ENCODE measurements at regions not wholly inside any gene's neighbourhood (a gene's known extent, or its start where the extent isn't known, plus 50 kb on each side); places are given as distances from the start of the nearest gene placed in this dataset.
"Not testable (repeated sequence)": the region's sequence is repeated elsewhere in the genome, so short reads cannot be mapped to it uniquely, and the experiment has no call there.

DNA sequence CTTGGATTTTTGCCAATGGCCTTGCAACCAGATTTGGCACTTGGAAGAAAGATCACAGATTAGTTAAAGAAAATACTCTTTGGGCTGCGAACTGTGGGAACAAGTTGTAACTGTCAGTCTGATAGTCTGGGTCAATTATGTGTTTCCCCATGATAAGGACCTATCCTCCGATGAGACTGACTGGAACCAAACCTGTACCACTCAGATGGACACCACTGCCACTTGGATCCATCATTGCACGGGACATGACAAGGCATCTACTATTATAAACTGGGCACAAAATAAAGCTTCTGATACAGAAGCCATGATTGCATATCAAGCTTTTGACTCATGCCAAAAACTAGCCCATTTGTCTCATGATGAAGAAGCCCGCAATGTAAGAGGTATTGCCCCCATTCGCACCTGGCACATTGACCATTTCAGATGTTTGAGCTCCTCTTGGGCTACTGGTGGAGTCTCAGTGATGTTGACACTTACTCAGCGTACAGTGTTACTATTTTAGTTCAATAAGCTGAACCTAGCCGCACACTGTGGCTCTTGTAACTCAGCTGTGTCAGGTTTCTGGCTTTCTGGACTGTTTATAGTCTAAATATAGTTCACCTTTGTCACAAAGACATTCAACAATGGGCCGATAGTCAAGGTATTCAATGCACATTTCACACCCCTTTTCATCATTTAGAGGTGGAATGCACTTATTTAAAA lies 179.8 kb upstream of the RBBP8 start:
- no peaks in the 10 kb centered on the region for H3K9me2 ChIP-seq (ENCODE audit: insufficient read depth, low read length)
- H2AFZ ChIP-seq (ENCODE audit: low read depth, low read length) = no peak overlapping the region
- H3K4me2 ChIP-seq (ENCODE audit: low read length) = no peak overlapping the region
- no peaks in the 10 kb centered on the region for H4K20me1 ChIP-seq (ENCODE audit: insufficient read depth)
- no peaks in the 10 kb centered on the region for H3K27me3 ChIP-seq (ENCODE audit: insufficient read depth, low read depth, low read length)
- H3K9me3 ChIP-seq (ENCODE audit: low read length) = no peaks in the 10 kb centered on the region
- H3K4me3 ChIP-seq (ENCODE audit: low read length) = no peak overlapping the region
- H3K9ac ChIP-seq (ENCODE audit: low read length) = no peak overlapping the region
- no peaks in the 10 kb centered on the region for H3K36me3 ChIP-seq (ENCODE audit: insufficient read depth, low read length)
- H3F3A ChIP-seq (ENCODE audit: insufficient read depth, low read length, poor library complexity, severe bottlenecking) = no peaks in the 10 kb centered on the region
- H3K79me2 ChIP-seq (replicated peaks; ENCODE audit: insufficient read depth, low read length) = no peaks in the 10 kb centered on the region
- TF ChIP-seq TAF1 (IDR thresholded peaks at IDR 0.05; ENCODE audit: low read depth) = no peak
- TF ChIP-seq RAD21 (conservative IDR thresholded peaks at IDR 0.05) = no peak
- TF ChIP-seq MXI1 (conservative IDR thresholded peaks at IDR 0.05; ENCODE audit: poor library complexity, severe bottlenecking) = no peak
- TF ChIP-seq, protein P1, sequence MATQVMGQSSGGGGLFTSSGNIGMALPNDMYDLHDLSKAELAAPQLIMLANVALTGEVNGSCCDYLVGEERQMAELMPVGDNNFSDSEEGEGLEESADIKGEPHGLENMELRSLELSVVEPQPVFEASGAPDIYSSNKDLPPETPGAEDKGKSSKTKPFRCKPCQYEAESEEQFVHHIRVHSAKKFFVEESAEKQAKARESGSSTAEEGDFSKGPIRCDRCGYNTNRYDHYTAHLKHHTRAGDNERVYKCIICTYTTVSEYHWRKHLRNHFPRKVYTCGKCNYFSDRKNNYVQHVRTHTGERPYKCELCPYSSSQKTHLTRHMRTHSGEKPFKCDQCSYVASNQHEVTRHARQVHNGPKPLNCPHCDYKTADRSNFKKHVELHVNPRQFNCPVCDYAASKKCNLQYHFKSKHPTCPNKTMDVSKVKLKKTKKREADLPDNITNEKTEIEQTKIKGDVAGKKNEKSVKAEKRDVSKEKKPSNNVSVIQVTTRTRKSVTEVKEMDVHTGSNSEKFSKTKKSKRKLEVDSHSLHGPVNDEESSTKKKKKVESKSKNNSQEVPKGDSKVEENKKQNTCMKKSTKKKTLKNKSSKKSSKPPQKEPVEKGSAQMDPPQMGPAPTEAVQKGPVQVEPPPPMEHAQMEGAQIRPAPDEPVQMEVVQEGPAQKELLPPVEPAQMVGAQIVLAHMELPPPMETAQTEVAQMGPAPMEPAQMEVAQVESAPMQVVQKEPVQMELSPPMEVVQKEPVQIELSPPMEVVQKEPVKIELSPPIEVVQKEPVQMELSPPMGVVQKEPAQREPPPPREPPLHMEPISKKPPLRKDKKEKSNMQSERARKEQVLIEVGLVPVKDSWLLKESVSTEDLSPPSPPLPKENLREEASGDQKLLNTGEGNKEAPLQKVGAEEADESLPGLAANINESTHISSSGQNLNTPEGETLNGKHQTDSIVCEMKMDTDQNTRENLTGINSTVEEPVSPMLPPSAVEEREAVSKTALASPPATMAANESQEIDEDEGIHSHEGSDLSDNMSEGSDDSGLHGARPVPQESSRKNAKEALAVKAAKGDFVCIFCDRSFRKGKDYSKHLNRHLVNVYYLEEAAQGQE (IDR thresholded peaks at IDR 0.05; ENCODE audit: borderline replicate concordance) = no peak
- no peak for TF ChIP-seq EP300 (conservative IDR thresholded peaks at IDR 0.05; ENCODE audit: poor library complexity, severe bottlenecking)
- TF ChIP-seq, protein P2, sequence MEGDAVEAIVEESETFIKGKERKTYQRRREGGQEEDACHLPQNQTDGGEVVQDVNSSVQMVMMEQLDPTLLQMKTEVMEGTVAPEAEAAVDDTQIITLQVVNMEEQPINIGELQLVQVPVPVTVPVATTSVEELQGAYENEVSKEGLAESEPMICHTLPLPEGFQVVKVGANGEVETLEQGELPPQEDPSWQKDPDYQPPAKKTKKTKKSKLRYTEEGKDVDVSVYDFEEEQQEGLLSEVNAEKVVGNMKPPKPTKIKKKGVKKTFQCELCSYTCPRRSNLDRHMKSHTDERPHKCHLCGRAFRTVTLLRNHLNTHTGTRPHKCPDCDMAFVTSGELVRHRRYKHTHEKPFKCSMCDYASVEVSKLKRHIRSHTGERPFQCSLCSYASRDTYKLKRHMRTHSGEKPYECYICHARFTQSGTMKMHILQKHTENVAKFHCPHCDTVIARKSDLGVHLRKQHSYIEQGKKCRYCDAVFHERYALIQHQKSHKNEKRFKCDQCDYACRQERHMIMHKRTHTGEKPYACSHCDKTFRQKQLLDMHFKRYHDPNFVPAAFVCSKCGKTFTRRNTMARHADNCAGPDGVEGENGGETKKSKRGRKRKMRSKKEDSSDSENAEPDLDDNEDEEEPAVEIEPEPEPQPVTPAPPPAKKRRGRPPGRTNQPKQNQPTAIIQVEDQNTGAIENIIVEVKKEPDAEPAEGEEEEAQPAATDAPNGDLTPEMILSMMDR (IDR thresholded peaks at IDR 0.05; ENCODE audit: poor library complexity, severe bottlenecking) = no peak
- H3K27ac ChIP-seq (ENCODE audit: low read length) = no peak overlapping the region

DNA sequence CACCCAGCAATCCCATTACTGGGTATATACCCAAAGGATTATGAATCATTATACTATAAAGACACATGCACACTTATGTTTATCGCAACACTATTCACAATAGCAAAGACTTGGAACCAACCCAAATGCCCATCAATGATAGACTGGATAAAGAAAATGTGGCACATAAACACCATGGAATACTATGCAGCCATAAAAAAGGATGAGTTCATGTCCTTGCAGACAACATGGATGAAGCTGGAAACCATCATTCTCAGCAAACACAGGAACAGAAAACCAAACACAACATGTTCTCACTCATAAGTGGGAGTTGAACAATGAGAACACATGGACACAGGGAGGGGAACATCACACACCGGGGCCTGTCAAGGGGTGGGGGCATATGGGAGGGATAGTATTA lies 169.1 kb upstream of the RBBP8 start:
- not testable (repeated sequence) for H4K20me1 ChIP-seq (ENCODE audit: insufficient read depth); H3K79me2 ChIP-seq (replicated peaks; ENCODE audit: insufficient read depth, low read length); H3K9ac ChIP-seq (ENCODE audit: low read length); H3K9me3 ChIP-seq (ENCODE audit: low read length); H3K4me2 ChIP-seq (ENCODE audit: low read length); H3K4me3 ChIP-seq (ENCODE audit: low read length); H3K27ac ChIP-seq (ENCODE audit: low read length); H3F3A ChIP-seq (ENCODE audit: insufficient read depth, low read length, poor library complexity, severe bottlenecking); H3K9me2 ChIP-seq (ENCODE audit: insufficient read depth, low read length); H3K27me3 ChIP-seq (ENCODE audit: insufficient read depth, low read depth, low read length); H2AFZ ChIP-seq (ENCODE audit: low read depth, low read length); H3K36me3 ChIP-seq (ENCODE audit: insufficient read depth, low read length)

DNA sequence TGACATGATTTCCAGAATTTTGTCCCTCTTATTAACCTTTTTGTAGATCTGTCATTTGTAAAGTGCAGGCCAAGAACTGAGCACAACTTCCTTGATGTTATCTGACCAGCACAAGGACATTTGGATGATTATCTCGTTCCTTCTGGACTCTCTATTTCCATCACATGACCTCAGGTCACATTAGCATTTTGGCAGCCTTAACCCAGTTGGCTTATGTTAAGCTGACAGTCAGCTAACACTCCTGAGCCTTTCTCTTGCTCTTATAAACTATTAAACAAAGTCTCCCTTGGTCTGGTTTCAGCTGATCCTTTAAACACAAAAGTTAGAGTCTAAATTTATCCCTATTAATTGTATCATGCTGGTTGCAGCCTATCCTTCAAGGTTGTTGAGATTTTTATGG lies 167.2 kb upstream of the RBBP8 start:
- Histone ChIP-seq H3K4me2 (ENCODE audit: low read length) (no peak overlapping the region), H3K27me3 (ENCODE audit: insufficient read depth, low read depth, low read length) (no peaks in the 10 kb centered on the region), H3K9me3 (ENCODE audit: low read length) (no peaks in the 10 kb centered on the region), H4K20me1 (ENCODE audit: insufficient read depth) (no peaks in the 10 kb centered on the region), H3K27ac (ENCODE audit: low read length) (no peak overlapping the region), H3K9me2 (ENCODE audit: insufficient read depth, low read length) (no peaks in the 10 kb centered on the region), H3K9ac (ENCODE audit: low read length) (no peak overlapping the region), H2AFZ (ENCODE audit: low read depth, low read length) (no peak overlapping the region), H3K4me3 (ENCODE audit: low read length) (no peak overlapping the region), H3K79me2 (replicated peaks; ENCODE audit: insufficient read depth, low read length) (no peaks in the 10 kb centered on the region), H3K36me3 (ENCODE audit: insufficient read depth, low read length) (no peaks in the 10 kb centered on the region), H3F3A (ENCODE audit: insufficient read depth, low read length, poor library complexity, severe bottlenecking) (no peaks in the 10 kb centered on the region)
- no peak for TF ChIP-seq SMC3 (conservative IDR thresholded peaks at IDR 0.05; ENCODE audit: poor library complexity)
- TF ChIP-seq EZH2 (IDR thresholded peaks at IDR 0.05; ENCODE audit: borderline replicate concordance, insufficient read depth, low read length, poor library complexity, severe bottlenecking) = no peak
- no peak for TF ChIP-seq MXI1 (conservative IDR thresholded peaks at IDR 0.05; ENCODE audit: poor library complexity, severe bottlenecking)
- no peak for TF ChIP-seq RAD21 (conservative IDR thresholded peaks at IDR 0.05)
- TF ChIP-seq POLR2AphosphoS5 (IDR thresholded peaks at IDR 0.05) = no peak
- TF ChIP-seq, protein P1 (IDR thresholded peaks at IDR 0.05; ENCODE audit: borderline replicate concordance) = no peak
- TF ChIP-seq, protein P2 (IDR thresholded peaks at IDR 0.05; ENCODE audit: poor library complexity, severe bottlenecking) = no peak
- TF ChIP-seq TAF1 (IDR thresholded peaks at IDR 0.05; ENCODE audit: low read depth) = no peak
- TF ChIP-seq EP300 (conservative IDR thresholded peaks at IDR 0.05; ENCODE audit: poor library complexity, severe bottlenecking) = no peak

All from neural cell (in vitro differentiated cells).